Spleen (tissue), 7 donors: ENCODE measurements at regions not wholly inside any gene's neighbourhood (a gene's known extent, or its start where the extent isn't known, plus 50 kb on each side); places are given as distances from the start of the nearest gene placed in this dataset.

Source experiments
- CTCF ChIP-seq, 11 experiments: fragments of 200-600 bp in 7 of 11; fragments of 450-650 bp in 4 of 11; sonication (generic) in 4 of 11; IDR thresholded peaks in 8 of 11; conservative IDR thresholded peaks in 3 of 11; 1 replicate in 7 of 11; 2 replicates in 4 of 11; pipeline versions ENCODE4 v1.4.0 to v1.8.0; 2016 to 2021; ENCODE audit warnings: antibody characterized with exemption in 11 of 11, inconsistent platforms in 4 of 11, mild to moderate bottlenecking in 1 of 11
- POLR2A ChIP-seq, 3 donors: fragments of 450-650 bp; IDR thresholded peaks; one replicate each; pipeline ENCODE4 v1.5.1; 2017; ENCODE audit warnings: antibody characterized with exemption in 3 of 3, mild to moderate bottlenecking in 1 of 3
- donor health status: DM: no; HTN: no; CAD: no; lungs with moderate emphysema.
- donor health status: DM: no; HTN: no; CAD: no.
- donor health status: DM: no; HTN: no; CAD: no.

- TF ChIP-seq CTCF (IDR thresholded peaks at IDR 0.05 in 8 of 11, conservative IDR thresholded peaks at IDR 0.05 in 3 of 11) (no peak), POLR2A (IDR thresholded peaks at IDR 0.05) (no peak)
Observed at GRCh38 chr3:151558661-151559060, 97.8 kb upstream of the IGSF10 start.
